Type B pancreatic cell (in vitro differentiated cells): ENCODE measurements at regions not wholly inside any gene's neighbourhood (a gene's known extent, or its start where the extent isn't known, plus 50 kb on each side); places are given as distances from the start of the nearest gene placed in this dataset.

Experiments used
- DNase-seq: peaks from one replicate; pipeline ENCODE4 v3.0.0; 2021; ENCODE audit warnings: mixed read lengths; ENCODE audit not compliant: unreplicated experiment; ENCODE audit errors: extremely low spot score
- H3K27ac Mint-ChIP-seq: 2 replicates; pipeline ENCODE4 v1.8.0; 2021; ENCODE audit warnings: mild to moderate bottlenecking, mixed read lengths
- H3K27me3 Mint-ChIP-seq: 2 replicates; pipeline ENCODE4 v1.8.0; 2021; ENCODE audit warnings: mixed read lengths
- H3K36me3 Mint-ChIP-seq: 2 replicates; pipeline ENCODE4 v1.8.0; 2021; ENCODE audit warnings: mixed read lengths
- H3K4me1 Mint-ChIP-seq: one replicate; pipeline ENCODE4 v1.8.0; 2021; ENCODE audit warnings: mixed read lengths; ENCODE audit not compliant: unreplicated experiment
- H3K4me3 Mint-ChIP-seq: 2 replicates; pipeline ENCODE4 v1.8.0; 2021; ENCODE audit warnings: mild to moderate bottlenecking, mixed read lengths
- H3K9me3 Mint-ChIP-seq: 2 replicates; pipeline ENCODE4 v1.8.0; 2021; ENCODE audit warnings: mixed read lengths
- TF ChIP-seq, protein P1 (sequence below): fragments of 200-600 bp; sonication (generic); conservative IDR thresholded peaks from 2 replicates; pipeline ENCODE4 v1.5.0; 2021; ENCODE audit warnings: antibody characterized with exemption, mild to moderate bottlenecking

DNA sequence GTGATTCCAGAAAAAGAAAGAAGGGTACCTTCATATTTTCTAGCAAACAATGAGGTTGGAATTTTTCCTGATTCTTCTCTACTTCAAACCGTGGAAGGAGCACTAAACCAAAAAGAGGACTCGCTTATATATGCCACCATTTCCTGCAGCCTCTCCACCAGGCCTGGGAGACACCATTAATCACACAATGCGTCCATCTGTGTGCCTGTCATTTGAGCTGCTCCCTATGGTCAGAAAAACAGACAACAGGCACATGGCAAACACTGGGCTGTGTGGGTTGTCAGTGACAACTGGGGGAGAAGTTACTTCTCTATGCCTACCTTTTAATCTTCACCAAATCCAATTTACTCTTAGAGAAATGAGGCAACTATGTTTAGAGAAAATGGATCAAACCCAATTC, 71.9 kb downstream of the NR2F2 start:
- DNase-seq = no peak
- Mint-ChIP-seq H3K4me3 (no peak overlapping the region), H3K4me1 (peaks cover 18% of the 10 kb centered on the region), H3K27ac (no peak overlapping the region), H3K27me3 (peaks cover 59% of the 10 kb centered on the region), H3K36me3 (no peaks in the 10 kb centered on the region), H3K9me3 (no peaks in the 10 kb centered on the region)
- TF ChIP-seq, protein P1, sequence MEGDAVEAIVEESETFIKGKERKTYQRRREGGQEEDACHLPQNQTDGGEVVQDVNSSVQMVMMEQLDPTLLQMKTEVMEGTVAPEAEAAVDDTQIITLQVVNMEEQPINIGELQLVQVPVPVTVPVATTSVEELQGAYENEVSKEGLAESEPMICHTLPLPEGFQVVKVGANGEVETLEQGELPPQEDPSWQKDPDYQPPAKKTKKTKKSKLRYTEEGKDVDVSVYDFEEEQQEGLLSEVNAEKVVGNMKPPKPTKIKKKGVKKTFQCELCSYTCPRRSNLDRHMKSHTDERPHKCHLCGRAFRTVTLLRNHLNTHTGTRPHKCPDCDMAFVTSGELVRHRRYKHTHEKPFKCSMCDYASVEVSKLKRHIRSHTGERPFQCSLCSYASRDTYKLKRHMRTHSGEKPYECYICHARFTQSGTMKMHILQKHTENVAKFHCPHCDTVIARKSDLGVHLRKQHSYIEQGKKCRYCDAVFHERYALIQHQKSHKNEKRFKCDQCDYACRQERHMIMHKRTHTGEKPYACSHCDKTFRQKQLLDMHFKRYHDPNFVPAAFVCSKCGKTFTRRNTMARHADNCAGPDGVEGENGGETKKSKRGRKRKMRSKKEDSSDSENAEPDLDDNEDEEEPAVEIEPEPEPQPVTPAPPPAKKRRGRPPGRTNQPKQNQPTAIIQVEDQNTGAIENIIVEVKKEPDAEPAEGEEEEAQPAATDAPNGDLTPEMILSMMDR = no peak

DNA sequence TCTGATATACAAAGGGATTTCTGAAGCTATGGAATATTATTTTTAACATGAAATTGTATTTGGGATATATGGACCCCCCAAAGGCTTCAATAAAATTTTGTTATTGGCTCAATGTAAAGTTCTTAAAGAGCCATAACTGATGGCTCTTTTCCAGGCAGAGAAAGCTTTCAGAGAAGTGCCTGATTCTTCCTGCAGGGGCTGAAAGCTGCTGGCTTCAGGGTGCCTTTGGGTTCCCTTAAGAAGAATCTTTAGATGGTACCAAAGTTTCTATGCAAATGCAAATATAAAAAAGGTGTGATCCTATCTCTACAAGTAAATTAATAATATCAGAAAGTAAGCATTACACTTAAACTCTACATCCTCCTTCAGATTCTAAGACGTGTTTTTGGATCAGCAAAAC, 72.6 kb downstream of the NR2F2 start:
- no peaks in the 10 kb centered on the region for H3K9me3 Mint-ChIP-seq
- peaks cover 64% of the 10 kb centered on the region for H3K27me3 Mint-ChIP-seq
- H3K4me3 Mint-ChIP-seq = no peak overlapping the region

DNA sequence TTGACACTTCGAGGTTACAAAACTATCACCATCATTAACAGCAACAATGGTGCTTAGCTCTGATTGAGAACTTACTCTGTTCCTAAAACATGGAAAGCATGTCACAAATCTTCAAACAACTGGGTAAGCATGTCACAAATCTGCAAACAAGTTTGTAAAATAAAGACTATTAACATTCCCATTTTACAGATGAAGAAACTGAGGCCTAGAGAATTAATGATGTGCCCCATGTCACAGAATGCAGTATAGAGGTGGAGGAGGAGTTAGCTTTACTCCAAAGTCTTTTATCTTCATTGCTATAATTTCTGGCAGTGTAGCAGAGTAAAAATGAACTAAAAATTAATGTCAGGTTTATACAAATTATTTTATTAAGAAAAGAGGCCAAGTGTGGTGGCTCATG, 73.4 kb downstream of the NR2F2 start:
- H3K36me3 Mint-ChIP-seq = no peaks in the 10 kb centered on the region
- no peak overlapping the region for H3K27ac Mint-ChIP-seq
- TF ChIP-seq, protein P1 = no peak
- DNase-seq = no peak
- peaks cover 7% of the 10 kb centered on the region for H3K4me1 Mint-ChIP-seq
- H3K9me3 Mint-ChIP-seq = no peaks in the 10 kb centered on the region
- H3K27me3 Mint-ChIP-seq = peaks cover 70% of the 10 kb centered on the region
- no peak overlapping the region for H3K4me3 Mint-ChIP-seq

More for the DNA sequence above, 72.6 kb downstream of the NR2F2 start:
- H3K36me3 Mint-ChIP-seq = no peaks in the 10 kb centered on the region
- peaks cover 14% of the 10 kb centered on the region for H3K4me1 Mint-ChIP-seq
- TF ChIP-seq, protein P1 = peak; percentile 55
- no peak overlapping the region for H3K27ac Mint-ChIP-seq
- DNase-seq = no peak

DNA sequence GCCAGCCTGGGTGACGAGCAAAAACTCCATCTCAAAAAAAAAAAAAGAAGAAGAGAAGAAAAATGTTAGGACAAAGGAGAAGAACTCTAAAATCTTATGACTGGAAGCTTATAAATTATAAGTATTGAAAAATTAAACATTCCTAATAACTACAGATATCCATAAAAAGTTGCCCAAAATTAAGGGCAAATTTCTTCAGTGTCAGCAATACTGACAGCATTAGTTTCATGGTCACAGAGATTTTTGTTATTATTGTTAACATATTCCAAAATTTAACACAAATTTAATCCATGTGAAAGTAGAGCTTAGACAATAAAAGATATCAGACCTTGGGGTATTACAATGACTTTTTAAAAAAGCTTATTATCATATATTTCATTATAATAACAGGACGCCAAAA, 74.1 kb downstream of the NR2F2 start:
- TF ChIP-seq, protein P1 = no peak
- Mint-ChIP-seq H3K27me3 (peaks cover 72% of the 10 kb centered on the region), H3K36me3 (no peaks in the 10 kb centered on the region), H3K4me3 (no peak overlapping the region), H3K4me1 (peaks cover 4% of the 10 kb centered on the region), H3K27ac (no peak overlapping the region), H3K9me3 (no peaks in the 10 kb centered on the region)
- no peak for DNase-seq

DNA sequence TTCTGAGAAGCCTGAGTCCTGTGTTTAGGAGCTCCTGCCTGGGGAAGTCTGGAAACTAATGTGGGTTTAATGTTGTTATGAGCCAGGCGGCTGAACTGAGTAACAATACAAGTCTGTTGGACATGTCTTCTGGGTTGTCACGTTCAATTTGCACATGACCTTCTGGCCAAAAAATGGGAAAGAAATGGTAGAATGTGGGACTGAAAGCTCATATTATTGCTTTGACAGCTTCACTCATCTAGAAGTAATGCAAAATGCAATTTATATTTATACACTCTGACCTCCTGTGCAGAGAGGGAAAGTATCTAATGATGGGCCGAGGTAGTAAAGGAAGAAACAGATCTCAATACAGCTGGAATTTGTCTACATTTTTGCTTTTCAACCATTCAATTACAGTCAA, 75.8 kb downstream of the NR2F2 start:
- peaks cover 10% of the 10 kb centered on the region for H3K4me1 Mint-ChIP-seq
- H3K36me3 Mint-ChIP-seq = no peaks in the 10 kb centered on the region
- H3K9me3 Mint-ChIP-seq = no peaks in the 10 kb centered on the region
- TF ChIP-seq, protein P1 = no peak
- peaks cover 83% of the 10 kb centered on the region for H3K27me3 Mint-ChIP-seq
- no peak overlapping the region for H3K4me3 Mint-ChIP-seq
- H3K27ac Mint-ChIP-seq = no peak overlapping the region
- no peak for DNase-seq

DNA sequence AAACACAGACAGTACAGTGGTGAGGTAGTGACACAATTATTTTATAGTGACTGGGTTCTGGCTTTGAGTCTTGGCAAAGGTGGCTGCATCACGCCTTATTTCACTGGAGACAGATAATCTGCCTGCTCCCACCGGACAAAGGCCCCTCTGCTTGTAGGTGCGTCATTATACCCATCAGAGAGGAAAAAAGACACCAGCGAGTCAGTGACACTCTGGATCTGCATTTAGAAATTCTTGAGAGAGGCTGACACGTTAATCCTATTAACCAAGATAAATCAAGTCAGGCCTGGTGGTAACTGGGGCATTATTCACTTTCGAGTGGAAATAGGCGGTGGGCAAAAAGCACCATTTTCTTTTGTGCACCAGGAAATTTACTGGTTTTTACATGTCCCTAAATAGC, 76.2 kb downstream of the NR2F2 start:
- H3K4me1 Mint-ChIP-seq = peaks cover 10% of the 10 kb centered on the region
- no peaks in the 10 kb centered on the region for H3K36me3 Mint-ChIP-seq
- DNase-seq = no peak
- no peak overlapping the region for H3K27ac Mint-ChIP-seq
- TF ChIP-seq, protein P1 = no peak
- no peaks in the 10 kb centered on the region for H3K9me3 Mint-ChIP-seq
- H3K4me3 Mint-ChIP-seq = no peak overlapping the region
- H3K27me3 Mint-ChIP-seq = peaks cover 87% of the 10 kb centered on the region
